ENCODE measurements at regions not wholly inside any gene's neighbourhood (a gene's known extent, or its start where the extent isn't known, plus 50 kb on each side); places are given as distances from the start of the nearest gene placed in this dataset.
"Not testable (repeated sequence)": the region's sequence is repeated elsewhere in the genome, so short reads cannot be mapped to it uniquely, and the experiment has no call there.

DNA sequence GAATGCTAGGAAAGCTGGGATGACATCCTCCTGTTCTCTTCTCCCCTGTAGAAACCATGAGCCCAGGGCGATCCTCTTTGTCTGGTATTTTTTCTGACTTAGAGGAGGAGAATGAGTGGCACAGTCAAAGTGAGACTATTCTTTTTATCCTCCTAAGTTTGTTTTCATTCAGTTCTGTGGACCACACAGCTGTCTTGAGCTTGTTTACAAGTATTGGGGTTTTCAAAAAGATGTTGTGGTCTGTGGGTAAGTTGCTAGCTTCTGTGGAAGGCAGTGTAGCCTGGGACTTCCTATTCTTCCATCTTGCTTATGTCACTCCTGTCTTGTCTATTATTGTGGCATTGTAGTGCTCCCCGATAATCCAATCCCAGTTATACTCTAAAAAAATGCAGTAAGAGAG lies 223.0 kb downstream of the PAPSS1 start:
- TF ChIP-seq, protein P1, sequence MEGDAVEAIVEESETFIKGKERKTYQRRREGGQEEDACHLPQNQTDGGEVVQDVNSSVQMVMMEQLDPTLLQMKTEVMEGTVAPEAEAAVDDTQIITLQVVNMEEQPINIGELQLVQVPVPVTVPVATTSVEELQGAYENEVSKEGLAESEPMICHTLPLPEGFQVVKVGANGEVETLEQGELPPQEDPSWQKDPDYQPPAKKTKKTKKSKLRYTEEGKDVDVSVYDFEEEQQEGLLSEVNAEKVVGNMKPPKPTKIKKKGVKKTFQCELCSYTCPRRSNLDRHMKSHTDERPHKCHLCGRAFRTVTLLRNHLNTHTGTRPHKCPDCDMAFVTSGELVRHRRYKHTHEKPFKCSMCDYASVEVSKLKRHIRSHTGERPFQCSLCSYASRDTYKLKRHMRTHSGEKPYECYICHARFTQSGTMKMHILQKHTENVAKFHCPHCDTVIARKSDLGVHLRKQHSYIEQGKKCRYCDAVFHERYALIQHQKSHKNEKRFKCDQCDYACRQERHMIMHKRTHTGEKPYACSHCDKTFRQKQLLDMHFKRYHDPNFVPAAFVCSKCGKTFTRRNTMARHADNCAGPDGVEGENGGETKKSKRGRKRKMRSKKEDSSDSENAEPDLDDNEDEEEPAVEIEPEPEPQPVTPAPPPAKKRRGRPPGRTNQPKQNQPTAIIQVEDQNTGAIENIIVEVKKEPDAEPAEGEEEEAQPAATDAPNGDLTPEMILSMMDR (IDR thresholded peaks at IDR 0.05; ENCODE audit: borderline replicate concordance, insufficient read depth, low read depth, low read length), result no peak

DNA sequence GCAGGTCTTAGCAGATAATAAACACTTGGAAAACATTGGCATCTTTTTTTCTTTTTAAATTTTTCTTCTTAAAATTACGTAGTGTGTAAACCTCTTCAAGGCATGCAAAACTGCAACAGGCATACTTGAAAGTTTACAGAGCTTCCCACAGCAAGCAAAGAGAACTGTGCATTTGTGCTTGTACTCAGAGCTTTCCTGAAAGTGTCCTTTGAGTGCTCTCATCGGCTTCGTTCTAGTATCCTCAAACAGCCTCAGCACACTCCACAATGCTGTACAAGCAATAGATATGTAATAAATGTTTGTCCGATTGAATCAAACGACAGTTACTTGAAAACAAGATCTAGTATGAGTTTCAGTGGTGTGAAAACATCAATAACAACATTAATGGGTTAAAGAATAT lies 227.5 kb downstream of the PAPSS1 start:
- H3K4me3 ChIP-seq (ENCODE audit: low read depth, low read length), result no peak overlapping the region
- TF ChIP-seq, protein P1 (IDR thresholded peaks at IDR 0.05; ENCODE audit: borderline replicate concordance, insufficient read depth, low read depth, low read length), result no peak

More for the DNA sequence above, 223.0 kb downstream of the PAPSS1 start:
- no peak overlapping the region for H3K4me3 ChIP-seq (ENCODE audit: low read depth, low read length)

DNA sequence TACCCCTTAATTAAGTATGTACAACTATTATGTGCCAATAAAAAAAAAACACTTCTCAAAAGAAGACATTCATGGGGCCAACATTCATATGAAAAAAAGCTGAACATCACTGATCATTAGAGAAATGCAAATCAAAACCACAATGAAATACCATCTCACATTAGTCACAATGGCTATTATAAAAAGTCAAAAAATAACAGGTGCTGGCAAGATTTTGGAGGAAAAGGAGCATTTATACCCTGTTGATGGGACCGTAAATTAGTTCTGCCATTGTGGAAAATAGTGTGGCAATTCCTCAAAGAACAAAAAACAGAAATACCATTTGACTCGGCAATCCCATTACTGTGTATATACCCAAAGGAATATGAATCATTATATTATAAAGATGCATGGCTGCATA lies 229.9 kb downstream of the PAPSS1 start:
- TF ChIP-seq, protein P1 (IDR thresholded peaks at IDR 0.05; ENCODE audit: borderline replicate concordance, insufficient read depth, low read depth, low read length), result no peak
- no peak overlapping the region for H3K4me3 ChIP-seq (ENCODE audit: low read depth, low read length)

DNA sequence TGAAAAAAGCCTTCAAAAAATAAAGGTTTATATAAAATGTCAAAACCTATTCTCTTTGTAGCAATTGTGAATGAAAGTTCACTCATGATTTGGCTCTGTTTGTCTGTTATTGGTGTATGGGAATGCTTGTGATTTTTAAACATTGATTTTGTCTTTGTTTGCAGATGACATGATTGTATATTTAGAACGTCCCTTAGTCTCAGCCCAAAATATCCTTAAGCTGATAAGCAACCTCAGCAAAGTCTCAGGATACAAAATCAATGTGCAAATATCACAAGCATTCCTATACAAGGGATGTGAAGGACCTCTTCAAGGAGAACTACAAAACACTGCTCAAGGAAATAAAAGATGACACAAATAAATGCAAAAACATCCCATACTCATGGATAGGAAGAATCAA lies 236.4 kb downstream of the PAPSS1 start:
- not testable (repeated sequence) for H3K4me3 ChIP-seq (ENCODE audit: low read depth, low read length)

DNA sequence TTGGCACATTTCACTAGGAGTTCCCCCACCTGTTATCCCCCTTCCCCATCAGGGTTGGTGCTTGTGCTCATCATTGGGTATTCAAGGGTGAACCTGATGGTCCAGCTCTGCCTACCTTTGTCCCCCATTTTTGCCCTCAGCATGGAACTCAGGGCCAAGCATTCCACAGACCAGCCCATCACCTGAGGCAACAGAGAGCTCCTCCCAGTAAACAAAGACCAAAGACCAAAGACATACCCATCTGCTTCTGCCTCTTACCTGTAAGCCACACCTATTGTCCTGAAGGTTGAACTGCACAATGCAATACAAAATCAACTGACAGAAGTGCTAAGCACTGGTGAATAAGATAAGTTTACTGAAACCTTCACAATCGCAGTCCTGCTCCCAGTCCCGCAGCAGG lies 237.5 kb downstream of the PAPSS1 start:
- TF ChIP-seq, protein P1 (IDR thresholded peaks at IDR 0.05; ENCODE audit: borderline replicate concordance, insufficient read depth, low read depth, low read length), result no peak
- no peak overlapping the region for H3K4me3 ChIP-seq (ENCODE audit: low read depth, low read length)

DNA sequence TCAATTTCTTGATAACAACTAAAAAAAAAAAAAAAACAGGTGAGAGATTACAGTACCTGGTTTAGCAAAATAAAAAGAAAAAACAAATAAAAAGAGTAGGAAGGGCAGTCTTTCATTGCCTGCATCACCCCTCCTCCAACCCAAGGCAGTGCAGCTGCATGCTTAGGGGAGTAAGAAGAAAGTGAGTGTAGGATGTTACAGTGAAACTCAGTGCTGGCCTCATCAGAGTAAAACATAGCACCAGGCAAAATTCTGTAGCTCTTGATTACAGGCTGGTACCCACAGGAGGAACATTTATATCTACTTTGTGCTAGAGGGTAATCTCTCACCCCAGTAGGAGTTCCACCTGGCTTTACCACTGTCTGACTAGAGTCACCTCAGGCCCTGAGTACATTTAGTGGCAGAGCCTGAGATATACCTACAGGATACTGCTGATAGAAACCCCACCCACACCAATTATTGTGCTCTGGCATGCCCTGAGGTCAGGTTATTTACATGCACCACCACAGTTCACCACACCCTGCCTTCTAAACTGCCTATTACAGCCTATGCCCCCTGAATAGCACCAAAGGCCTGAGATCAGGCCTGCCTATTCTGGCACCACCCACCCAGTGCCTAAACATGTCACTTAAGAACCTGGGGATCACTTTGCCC lies 241.6 kb downstream of the PAPSS1 start:
- H3K4me3 ChIP-seq (ENCODE audit: low read depth, low read length), result no peak overlapping the region
- TF ChIP-seq, protein P1 (IDR thresholded peaks at IDR 0.05; ENCODE audit: borderline replicate concordance, insufficient read depth, low read depth, low read length), result no peak

DNA sequence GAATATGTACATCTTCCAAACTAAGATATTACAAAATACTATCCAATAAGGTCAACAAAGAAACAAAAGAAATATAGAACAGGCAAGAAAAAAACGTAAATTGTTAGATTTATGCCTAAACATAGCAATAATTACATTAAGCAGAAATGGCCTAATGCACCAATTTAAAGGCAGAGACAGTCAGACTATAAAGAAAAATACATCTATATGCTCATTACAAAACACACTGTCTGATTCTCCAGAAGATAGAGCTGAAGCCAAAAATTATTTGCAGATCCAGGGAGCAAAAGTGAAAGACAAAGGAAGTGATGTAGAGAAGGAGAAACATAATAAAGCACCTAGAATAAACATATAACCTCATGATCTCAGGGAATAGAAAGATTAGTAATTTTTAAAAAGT lies 246.9 kb downstream of the PAPSS1 start:
- TF ChIP-seq, protein P1 (IDR thresholded peaks at IDR 0.05; ENCODE audit: borderline replicate concordance, insufficient read depth, low read depth, low read length), result no peak
- no peak overlapping the region for H3K4me3 ChIP-seq (ENCODE audit: low read depth, low read length)

All from GM12875 (cell line).